Smooth muscle cell of the brain vasculature (primary cell): ENCODE measurements at regions not wholly inside any gene's neighbourhood (a gene's known extent, or its start where the extent isn't known, plus 50 kb on each side); places are given as distances from the start of the nearest gene placed in this dataset.
A peak's percentile ranks its signal among the peaks of the same experiment; 100 is the strongest.

ENCODE experiments used
- DNase-seq: peaks from one replicate; pipeline ENCODE4 v3.0.0-alpha.2; 2012; ENCODE audit warnings: low read depth, low spot score

DNA sequence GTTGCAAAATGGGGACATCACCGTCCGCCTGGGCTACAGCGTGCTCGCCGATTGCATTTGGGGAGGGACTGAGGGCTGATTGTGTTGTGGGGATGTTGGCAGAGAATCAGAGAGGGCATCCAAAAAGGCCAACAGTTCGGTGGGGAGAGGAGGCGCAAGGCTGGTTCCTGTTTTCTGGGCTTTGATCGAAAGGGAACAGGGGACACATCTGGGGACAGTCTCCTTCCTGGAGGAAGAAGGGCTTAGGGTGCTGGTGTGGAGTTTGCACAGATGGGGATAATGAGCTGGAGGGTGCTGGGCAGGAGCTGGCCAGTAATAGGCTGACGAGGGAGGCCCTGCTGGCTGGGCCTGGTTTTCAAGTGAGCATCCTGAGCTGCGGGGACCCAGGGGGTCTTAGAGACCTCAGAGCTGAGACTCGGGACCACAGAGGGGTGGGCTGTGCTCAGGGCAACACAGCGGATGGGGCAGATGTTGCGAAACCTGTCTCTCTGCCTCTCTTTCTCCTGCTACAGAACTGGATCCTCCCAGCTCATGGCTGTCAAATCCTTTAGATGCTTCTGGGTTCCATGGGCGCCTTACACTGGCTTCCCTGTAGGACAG, 288.7 kb downstream of the SEC14L1 start:
- DNase-seq: no peak

DNA sequence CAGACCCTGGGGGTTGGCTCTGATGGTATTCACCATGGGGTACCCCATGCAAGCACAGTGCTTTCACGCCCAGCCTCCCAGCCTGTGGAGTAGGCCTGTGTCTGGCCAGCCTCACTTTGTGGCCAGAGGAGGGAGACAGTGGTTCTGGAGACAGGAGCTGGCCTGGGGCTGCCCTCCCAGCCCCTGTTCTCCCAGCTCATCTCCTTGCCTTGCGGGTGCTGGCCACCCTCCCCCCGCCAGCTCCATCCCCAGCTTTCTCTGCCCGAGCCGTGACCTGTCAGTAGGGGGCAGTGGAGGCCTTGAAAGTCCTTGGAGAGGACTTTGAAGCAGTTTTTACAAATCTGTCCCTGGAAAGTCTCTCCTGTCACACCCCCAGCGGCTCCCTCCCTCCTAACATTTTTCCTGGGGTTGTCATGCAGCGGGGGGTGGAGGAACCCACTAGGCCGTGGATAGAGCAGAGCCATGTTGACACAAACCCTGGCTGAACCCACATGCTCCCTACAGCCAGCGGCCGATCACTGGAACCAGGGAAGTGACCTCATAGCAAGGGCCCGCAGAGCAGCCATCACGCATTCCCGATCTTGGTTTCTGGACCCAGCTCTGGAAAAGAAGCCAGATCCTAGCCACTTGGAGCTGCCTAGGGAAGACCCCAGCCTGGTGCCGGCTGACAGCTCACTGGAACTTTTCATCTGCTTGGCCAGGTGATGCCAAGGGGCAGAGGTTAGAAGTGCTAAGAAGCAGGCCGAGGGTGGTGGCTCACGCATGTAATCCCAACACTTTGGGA, 289.4 kb downstream of the SEC14L1 start:
- peak; percentile 90 for DNase-seq

- DNase-seq: no peak
These were observed 291.4 kb downstream of the SEC14L1 start for GRCh38 chr17:77432034-77432661.

- DNase-seq: no peak
These were observed 292.0 kb downstream of the SEC14L1 start for GRCh38 chr17:77432742-77433141.

- DNase-seq: no peak
These were observed 292.8 kb downstream of the SEC14L1 start for GRCh38 chr17:77433385-77434135.

DNA sequence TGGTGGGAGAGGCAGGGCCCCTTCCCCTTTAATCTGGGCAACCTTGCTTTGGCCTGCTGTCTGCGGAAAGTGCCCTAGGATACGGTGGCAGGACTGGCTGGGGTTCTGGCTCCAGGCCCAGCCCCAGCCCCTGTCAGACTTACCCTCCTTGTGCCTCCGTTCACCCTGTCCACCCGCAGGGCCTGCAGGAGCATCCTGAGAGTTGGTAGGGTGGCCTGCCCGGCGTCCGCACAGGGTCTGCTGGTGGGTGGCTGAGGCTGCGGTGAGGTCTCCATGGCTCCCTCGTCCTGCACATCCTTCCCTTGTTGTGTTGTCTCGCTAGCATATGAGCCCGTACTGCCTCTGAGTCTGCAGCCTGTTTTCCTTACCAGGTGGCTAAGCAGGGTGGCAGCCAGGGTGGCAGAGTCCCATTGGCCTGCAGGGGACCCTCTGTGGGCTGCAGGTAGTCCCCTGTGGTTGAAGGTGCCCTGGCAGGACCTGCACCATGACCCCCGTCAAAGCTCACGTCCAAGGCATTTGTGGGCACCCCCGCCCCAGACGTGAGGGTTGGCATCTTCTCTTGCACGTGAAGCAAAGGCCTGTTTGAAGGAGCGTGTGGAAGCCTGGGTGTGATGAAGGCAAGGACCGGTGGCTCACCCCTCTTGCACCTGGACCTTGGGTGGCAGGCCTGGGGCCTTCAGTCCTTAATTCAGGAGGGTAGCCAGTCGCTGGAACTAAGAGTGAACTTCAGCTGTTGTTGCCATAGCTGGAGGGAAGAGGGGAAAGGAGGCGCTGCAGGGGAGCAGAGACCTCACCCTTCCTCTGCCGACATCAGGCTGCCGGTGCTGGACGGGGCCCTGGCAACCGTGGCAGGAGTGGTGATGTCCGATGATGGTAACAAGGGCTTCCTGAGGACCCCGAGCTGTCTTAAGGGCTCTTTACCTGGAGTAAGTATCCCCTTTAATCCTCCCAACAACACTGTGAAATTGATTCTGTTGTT, 293.7 kb downstream of the SEC14L1 start:
- no peak for DNase-seq

DNA sequence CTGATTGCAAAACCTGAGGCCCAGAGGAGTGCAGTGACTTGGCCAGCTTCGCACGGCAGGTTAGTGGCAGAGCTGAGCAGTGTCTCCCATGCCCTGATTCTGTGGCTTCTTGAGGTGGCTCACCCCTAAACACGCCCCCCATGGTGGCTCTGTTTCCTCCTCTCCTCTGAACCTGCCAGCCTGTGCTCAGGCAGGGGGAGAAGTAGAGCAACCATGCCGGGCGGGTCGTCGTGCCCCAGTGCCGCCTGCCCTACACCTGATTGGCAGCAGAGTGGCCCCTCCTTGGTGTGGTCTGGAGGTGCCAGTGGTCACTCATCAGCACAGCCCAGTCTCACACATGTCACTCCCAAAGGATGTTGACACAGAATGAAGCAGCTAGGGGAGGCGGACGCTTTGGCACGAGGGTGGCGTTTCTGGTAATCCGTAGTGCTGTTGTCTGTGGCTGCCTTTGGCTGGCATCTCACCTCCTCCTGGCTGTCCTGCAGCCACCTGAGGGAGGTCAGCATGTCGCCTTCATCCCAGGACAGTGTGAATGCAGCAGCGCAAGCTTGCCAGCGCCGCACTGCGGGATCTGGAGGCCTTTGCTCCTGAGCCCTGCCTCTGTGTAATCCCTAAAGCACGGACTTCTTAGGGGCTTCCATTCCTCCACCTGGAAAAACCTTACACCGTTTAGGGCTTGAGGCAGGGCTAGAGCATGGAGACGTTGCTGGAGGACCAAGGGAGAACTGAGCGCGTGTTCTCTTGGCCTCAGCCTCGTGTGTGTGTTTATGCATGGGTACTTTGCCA, 294.7 kb downstream of the SEC14L1 start:
- no peak for DNase-seq

DNA sequence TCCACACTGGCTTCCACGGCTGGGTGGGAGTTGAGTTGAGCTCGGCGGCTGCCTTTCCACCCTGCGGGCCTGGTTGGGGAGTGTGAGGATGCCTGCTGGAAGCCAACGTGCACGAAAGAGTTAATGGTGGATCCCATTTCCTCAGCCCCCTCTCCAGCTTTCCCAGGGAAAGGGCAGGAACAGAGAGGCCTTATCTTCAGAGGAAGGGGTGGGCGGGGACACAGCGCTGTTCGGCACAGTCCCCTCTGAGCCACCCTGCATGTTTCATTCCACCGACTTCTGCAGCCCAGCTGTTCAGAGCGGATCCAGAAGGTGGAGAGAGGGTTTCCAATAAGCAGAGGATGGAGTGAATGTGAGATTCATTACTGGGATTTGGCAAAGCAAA, 295.3 kb downstream of the SEC14L1 start:
- no peak for DNase-seq

- no peak for DNase-seq
These were observed 295.7 kb downstream of the SEC14L1 start for GRCh38 chr17:77436481-77436880.

- DNase-seq: no peak
These were observed 296.2 kb downstream of the SEC14L1 start for GRCh38 chr17:77437017-77437416.

- no peak for DNase-seq
These were observed 297.0 kb downstream of the SEC14L1 start for GRCh38 chr17:77437747-77438146.

- DNase-seq: no peak
These were observed 297.7 kb downstream of the SEC14L1 start for GRCh38 chr17:77438241-77439188.

GRCh38 chr17:77439189-77440018, 298.6 kb downstream of the SEC14L1 start:
- DNase-seq: no peak

GRCh38 chr17:77440560-77440981, 299.8 kb downstream of the SEC14L1 start:
- DNase-seq: no peak

GRCh38 chr17:77441130-77441920, 300.6 kb downstream of the SEC14L1 start:
- no peak for DNase-seq

GRCh38 chr17:77441940-77442339, 301.2 kb downstream of the SEC14L1 start:
- DNase-seq: no peak
